ENCODE measurements at regions not wholly inside any gene's neighbourhood (a gene's known extent, or its start where the extent isn't known, plus 50 kb on each side); places are given as distances from the start of the nearest gene placed in this dataset.

DNA sequence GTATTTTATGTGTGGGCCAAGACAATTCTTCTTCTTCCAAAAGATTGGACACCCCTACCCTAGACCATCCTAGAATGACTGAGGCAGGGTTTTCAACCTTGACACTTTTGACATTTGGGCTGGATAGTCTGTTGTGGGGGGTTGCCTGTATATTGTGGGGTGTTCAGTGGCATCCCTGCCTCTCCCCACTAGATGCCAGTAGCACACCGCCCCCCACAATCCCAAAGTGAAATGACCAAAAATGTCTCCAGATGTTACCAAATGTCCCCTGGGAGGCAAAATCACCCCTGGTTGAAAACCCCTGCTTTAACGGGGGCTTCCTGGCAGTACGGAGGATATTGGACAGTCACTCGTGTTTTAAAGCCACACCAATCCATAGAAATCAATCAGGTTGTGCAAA, 219.6 kb downstream of the PHETA1 start:
- DNase-seq (ENCODE audit: low spot score) = no peak
- in situ Hi-C loops (cut with MboI; ENCODE audit: low pct_unique_long_range_greater_than_20kb, low sequenced_read_pairs, unreplicated experiment) = no loop called here
- TF ChIP-seq, protein P1, sequence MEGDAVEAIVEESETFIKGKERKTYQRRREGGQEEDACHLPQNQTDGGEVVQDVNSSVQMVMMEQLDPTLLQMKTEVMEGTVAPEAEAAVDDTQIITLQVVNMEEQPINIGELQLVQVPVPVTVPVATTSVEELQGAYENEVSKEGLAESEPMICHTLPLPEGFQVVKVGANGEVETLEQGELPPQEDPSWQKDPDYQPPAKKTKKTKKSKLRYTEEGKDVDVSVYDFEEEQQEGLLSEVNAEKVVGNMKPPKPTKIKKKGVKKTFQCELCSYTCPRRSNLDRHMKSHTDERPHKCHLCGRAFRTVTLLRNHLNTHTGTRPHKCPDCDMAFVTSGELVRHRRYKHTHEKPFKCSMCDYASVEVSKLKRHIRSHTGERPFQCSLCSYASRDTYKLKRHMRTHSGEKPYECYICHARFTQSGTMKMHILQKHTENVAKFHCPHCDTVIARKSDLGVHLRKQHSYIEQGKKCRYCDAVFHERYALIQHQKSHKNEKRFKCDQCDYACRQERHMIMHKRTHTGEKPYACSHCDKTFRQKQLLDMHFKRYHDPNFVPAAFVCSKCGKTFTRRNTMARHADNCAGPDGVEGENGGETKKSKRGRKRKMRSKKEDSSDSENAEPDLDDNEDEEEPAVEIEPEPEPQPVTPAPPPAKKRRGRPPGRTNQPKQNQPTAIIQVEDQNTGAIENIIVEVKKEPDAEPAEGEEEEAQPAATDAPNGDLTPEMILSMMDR (IDR thresholded peaks at IDR 0.05; ENCODE audit: extremely low read depth, insufficient read depth, missing control alignments) = no peak

DNA sequence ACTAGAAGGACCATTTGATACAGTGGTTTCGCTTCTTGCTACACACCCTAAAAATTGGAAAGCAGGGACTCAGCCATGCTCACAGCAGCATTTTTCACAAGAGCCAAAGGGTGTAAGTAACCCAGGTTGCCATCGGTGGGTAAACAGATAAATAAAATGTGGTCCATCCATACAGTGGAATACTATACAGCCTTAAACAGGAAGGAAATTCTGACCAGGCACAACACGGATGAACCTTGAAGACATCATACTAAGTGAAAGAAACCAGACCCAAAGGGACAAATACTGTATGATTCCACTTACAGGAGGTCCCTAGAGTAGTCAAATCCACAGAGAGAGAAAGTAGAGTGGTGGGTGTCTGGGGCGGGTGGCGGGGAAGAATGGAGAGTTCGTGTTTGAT, 220.9 kb downstream of the PHETA1 start:
- DNase-seq (ENCODE audit: low spot score) = no peak
- TF ChIP-seq, protein P1 (IDR thresholded peaks at IDR 0.05; ENCODE audit: extremely low read depth, insufficient read depth, missing control alignments) = no peak
- in situ Hi-C loops (cut with MboI; ENCODE audit: low pct_unique_long_range_greater_than_20kb, low sequenced_read_pairs, unreplicated experiment) = no loop called here

DNA sequence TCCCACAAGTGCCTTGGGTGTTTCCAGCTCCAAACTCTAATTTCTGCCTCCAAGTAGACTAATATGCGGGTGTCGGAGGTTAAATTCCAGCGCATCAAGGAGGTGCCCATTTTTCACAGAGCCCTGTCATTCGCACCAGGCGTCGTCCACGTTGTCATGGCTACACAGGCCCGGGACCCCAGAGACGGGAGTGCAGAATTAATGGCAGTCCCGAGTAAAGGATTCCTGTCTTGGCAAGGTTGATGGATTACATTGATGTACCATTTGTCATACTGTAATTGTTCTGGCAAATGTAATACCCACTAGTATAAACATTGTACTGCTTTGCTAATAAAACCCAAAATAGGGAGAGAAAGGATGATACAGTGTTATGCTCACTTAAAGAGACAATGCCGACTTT, 222.9 kb upstream of the MYL2 start:
- DNase-seq (ENCODE audit: low spot score) = no peak
- in situ Hi-C loops (cut with MboI; ENCODE audit: low pct_unique_long_range_greater_than_20kb, low sequenced_read_pairs, unreplicated experiment) = no loop called here
- TF ChIP-seq, protein P1 (IDR thresholded peaks at IDR 0.05; ENCODE audit: extremely low read depth, insufficient read depth, missing control alignments) = no peak

DNA sequence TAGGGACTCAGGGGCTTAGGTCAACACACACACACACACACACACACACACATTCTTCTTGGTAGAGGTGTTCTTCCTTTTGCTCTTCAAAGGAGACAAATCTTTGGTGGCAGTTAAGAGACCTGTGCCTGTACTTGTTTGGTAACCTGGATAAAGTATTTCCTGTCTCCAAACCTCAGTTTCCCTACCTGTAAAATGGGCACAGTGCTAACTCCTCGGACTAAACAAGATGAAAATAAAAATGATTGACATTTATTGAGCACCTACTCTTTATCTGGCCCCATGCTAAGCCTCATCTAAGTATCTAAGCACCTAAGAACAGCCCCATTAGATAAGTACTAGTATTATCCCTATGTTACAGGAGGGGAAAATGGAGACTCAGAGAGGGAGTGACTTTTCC, 220.8 kb upstream of the MYL2 start:
- in situ Hi-C loops (cut with MboI; ENCODE audit: low pct_unique_long_range_greater_than_20kb, low sequenced_read_pairs, unreplicated experiment) = no loop called here
- TF ChIP-seq, protein P1 (IDR thresholded peaks at IDR 0.05; ENCODE audit: extremely low read depth, insufficient read depth, missing control alignments) = no peak
- no peak for DNase-seq (ENCODE audit: low spot score)

DNA sequence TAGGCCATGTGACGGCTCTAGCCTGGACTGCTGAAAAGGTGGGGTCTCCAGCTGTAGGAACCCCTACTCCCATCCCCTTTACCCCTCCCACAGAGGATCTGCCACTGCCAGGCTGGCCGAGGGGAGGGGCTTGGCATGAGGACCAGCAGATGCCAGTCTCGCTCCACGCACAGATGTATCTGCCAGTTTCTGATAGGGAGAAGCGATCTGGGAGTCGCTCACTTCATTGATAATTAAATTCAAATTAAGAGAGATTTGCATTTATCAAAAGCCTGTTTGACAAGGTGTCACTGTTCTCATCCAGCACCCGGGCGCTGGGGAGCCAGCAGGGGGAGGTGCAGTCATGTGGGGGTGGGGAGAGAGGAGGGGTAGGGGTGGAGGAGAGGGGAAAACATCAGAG, 217.6 kb upstream of the MYL2 start:
- TF ChIP-seq, protein P1 (IDR thresholded peaks at IDR 0.05; ENCODE audit: extremely low read depth, insufficient read depth, missing control alignments) = no peak
- in situ Hi-C loops (cut with MboI; ENCODE audit: low pct_unique_long_range_greater_than_20kb, low sequenced_read_pairs, unreplicated experiment) = no loop called here
- DNase-seq (ENCODE audit: low spot score) = no peak

DNA sequence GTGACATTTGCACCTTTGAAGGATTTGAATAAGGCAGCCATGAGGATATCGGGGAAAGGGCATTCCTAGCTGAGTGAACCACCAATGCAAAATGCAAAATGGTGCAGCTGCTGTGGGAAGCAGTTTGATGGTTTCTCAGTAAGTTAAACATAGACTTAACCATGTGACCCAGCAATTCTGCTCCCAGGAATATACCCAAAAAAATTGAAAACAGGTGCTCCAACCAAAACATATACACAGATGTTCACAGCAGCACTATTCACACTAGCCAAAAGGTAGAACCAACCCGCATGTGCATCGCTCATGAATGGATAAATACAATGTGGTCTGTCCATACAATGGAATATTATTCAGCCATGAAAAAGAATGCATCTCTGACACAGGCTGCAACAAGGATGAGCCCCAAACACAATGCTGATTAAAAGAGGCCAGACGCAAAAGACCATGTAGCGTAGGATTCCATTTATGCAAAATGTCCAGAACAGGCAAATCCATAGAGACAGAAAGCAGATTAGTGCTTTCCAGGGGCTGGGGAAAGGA, 215.0 kb upstream of the MYL2 start:
- in situ Hi-C loops (cut with MboI; ENCODE audit: low pct_unique_long_range_greater_than_20kb, low sequenced_read_pairs, unreplicated experiment) = no loop called here
- no peak for DNase-seq (ENCODE audit: low spot score)
- TF ChIP-seq, protein P1 (IDR thresholded peaks at IDR 0.05; ENCODE audit: extremely low read depth, insufficient read depth, missing control alignments) = no peak

DNA sequence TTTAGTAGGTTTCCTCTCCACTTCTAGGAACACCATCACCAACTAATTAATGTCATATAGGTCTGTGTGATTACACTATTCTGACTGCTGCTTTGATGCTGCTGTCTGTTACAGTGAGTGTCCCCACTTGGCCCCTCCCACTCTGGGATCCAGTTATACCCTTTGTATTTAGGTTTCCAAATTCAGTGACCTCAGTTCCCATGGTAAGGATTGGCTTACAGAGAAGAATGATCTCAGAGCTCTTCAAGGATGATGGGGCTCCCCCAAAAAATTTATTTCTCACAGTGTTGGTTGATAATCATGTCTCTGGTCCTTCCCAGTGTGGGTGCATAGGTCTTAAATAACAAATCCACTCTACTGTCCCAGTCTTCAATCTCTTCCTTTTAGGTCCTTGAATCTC, 210.0 kb upstream of the MYL2 start:
- in situ Hi-C loops (cut with MboI; ENCODE audit: low pct_unique_long_range_greater_than_20kb, low sequenced_read_pairs, unreplicated experiment) = no loop called here
- no peak for DNase-seq (ENCODE audit: low spot score)

More for the DNA sequence above, 210.0 kb upstream of the MYL2 start:
- TF ChIP-seq, protein P1 (IDR thresholded peaks at IDR 0.05; ENCODE audit: extremely low read depth, insufficient read depth, missing control alignments) = no peak
